HUES48 (cell line): ENCODE measurements at regions not wholly inside any gene's neighbourhood (a gene's known extent, or its start where the extent isn't known, plus 50 kb on each side); places are given as distances from the start of the nearest gene placed in this dataset.

ENCODE experiments used
- H3K27ac ChIP-seq: one replicate; pipeline ENCODE4 v1.7.0; 2013; ENCODE audit warnings: low read depth, low read length, inconsistent platforms
- H3K27me3 ChIP-seq: 2 replicates; pipeline ENCODE4 v1.6.1; 2013; ENCODE audit warnings: mild to moderate bottlenecking, low read length; ENCODE audit not compliant: control insufficient read depth, insufficient read depth
- H3K36me3 ChIP-seq: 2 replicates; pipeline ENCODE4 v1.6.1; 2013; ENCODE audit warnings: low read length; ENCODE audit not compliant: control insufficient read depth, insufficient read depth
- H3K4me1 ChIP-seq: 2 replicates; pipeline ENCODE4 v1.6.1; 2013; ENCODE audit warnings: mild to moderate bottlenecking, low read length; ENCODE audit not compliant: control insufficient read depth, insufficient read depth
- H3K4me3 ChIP-seq: 2 replicates; pipeline ENCODE4 v1.5.1; 2013; ENCODE audit warnings: mild to moderate bottlenecking, low read depth, low read length
- H3K9ac ChIP-seq: 2 replicates; pipeline ENCODE4 v1.6.1; 2013; ENCODE audit warnings: mild to moderate bottlenecking, low read depth, low read length, moderate library complexity
- H3K9me3 ChIP-seq: 2 replicates; pipeline ENCODE4 v1.6.1; 2013; ENCODE audit warnings: low read length; ENCODE audit not compliant: control insufficient read depth, insufficient read depth

DNA sequence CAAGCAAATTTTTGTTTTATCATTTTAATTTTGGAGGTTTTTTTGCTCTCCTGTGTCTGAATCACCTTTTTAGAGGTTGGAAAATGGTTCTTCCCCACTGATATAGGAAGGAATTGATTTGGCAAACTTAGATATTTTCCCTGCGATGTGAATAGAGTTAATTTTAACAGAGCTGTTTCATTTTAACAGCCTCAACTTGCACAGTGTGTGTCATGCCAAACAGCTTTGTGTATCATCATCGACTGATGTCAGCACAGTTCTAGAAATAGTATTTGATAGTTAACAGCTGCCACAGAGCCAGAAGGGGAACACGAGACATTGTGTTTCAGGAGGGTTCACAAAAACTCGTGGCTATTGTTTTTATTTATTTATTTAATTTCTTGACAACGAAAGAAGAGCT lies 243.1 kb upstream of the FOXN3 start:
- Histone ChIP-seq H3K27me3 (no peaks in the 10 kb centered on the region), H3K4me1 (no peaks in the 10 kb centered on the region; the same call in 1 of the 2 replicates), H3K36me3 (no peaks in the 10 kb centered on the region), H3K4me3 (no peak overlapping the region), H3K27ac (no peak overlapping the region), H3K9me3 (peaks cover 9% of the 10 kb centered on the region), H3K9ac (no peak overlapping the region)

DNA sequence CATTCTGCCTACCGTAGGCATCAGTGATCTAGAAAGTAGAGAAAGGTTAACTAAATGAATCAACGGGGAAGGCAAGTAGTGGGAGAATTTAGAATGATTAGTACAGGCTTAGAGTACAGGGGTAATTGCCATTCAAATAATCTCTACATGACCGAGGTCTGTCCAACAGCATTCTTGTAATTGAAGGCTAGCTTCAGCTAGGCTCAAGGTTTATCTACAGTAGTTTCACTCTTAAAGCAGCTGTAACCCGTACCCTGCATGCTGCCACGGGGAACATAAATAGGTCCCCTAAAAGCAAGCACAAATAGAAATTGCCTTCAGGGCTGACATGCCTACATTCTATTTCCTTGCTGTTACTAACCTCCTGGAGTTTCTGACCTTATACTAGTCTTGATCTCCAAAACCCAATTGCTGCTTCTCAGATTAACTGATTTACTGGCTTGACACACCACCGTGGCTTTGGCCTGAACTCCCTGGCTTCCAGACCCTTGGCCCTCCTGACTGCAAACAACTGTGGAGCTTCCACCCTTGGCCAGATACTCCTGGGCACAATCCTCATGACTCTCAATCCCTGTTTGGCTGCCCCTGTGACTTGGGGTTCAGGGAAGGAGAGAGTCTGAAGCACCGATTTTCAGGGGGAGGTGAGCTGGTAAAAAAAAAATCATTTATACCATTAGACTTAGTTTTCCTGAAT lies 242.1 kb upstream of the FOXN3 start:
- H3K36me3 ChIP-seq, result no peaks in the 10 kb centered on the region

DNA sequence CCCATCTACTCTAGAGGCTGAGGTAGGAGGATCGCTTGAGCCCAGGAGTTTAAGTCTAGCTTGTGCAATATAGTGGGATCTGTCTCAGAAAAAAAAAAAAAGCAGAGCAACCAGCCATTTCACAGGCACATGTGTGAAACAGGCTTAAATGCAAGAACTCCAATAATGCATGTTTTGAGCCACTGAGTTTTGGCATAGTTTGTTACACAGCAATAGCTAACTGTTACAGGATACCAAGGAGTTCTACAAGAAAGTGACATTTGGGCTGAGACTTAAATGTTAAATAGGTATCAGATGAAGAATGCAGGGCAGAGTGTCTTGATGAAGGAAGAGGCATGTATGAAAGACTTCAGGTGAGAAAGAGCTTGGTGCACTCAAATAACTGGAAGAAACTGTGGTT lies 240.0 kb upstream of the FOXN3 start:
- H3K9ac ChIP-seq, result no peak overlapping the region

More for the DNA sequence above, 242.1 kb upstream of the FOXN3 start:
- Histone ChIP-seq H3K27me3 (no peaks in the 10 kb centered on the region), H3K4me1 (no peaks in the 10 kb centered on the region; the same call in 1 of the 2 replicates), H3K9ac (no peak overlapping the region), H3K9me3 (peaks cover 6% of the 10 kb centered on the region), H3K4me3 (no peak overlapping the region), H3K27ac (no peak overlapping the region)

DNA sequence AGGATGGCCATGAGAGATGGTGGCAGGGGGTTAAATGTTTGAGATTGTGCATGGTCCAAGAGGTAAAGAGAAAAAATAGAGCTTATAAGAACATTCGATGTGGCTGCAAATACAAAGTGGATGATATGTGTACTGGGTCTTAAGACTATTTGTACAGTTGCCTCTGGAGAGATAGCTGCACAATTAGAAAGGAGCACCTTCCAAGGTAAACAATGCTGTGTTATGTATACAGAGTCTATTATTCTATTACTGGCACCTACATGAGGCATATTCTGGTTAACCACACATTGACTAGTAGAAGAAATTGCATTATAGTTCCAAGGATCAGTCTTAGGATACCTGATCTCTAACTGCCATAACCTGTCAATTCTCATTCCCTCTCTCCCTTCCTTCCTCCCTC lies 238.0 kb upstream of the FOXN3 start:
- no peak overlapping the region for H3K4me3 ChIP-seq
- H3K4me1 ChIP-seq, result peaks cover 6% of the 10 kb centered on the region
- H3K27ac ChIP-seq, result no peak overlapping the region
- H3K9me3 ChIP-seq, result peaks cover 6% of the 10 kb centered on the region
- H3K9ac ChIP-seq, result no peak overlapping the region
- H3K27me3 ChIP-seq, result no peaks in the 10 kb centered on the region
- H3K36me3 ChIP-seq, result no peaks in the 10 kb centered on the region

More for the DNA sequence above, 240.0 kb upstream of the FOXN3 start:
- Histone ChIP-seq H3K27me3 (no peaks in the 10 kb centered on the region), H3K27ac (no peak overlapping the region), H3K9me3 (peaks cover 6% of the 10 kb centered on the region), H3K36me3 (no peaks in the 10 kb centered on the region), H3K4me3 (no peak overlapping the region), H3K4me1 (peaks cover 3% of the 10 kb centered on the region; the same call in 1 of the 2 replicates)

DNA sequence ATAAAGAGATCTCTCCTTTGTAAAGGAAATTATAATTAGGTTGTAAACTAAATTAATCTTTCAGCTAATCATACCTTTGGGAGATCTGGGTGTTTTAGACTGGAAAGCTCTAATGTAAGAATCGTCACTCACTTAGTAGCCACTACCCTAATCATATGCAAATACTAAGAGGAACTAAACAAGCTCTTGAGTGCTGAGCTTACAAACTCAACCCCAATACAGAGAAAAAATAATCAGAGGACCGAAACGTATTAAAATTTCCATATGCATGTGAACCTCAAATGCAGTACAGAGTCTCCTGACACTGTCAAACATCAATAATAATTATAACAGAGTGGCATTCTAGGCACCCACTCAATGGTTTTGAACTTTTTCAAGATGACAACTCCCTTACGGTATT lies 235.3 kb upstream of the FOXN3 start:
- H3K36me3 ChIP-seq, result no peaks in the 10 kb centered on the region
- peaks cover 6% of the 10 kb centered on the region for H3K9me3 ChIP-seq
- no peak overlapping the region for H3K27ac ChIP-seq
- no peak overlapping the region for H3K9ac ChIP-seq
- no peak overlapping the region for H3K4me3 ChIP-seq
- H3K4me1 ChIP-seq, result peaks cover 6% of the 10 kb centered on the region
- no peaks in the 10 kb centered on the region for H3K27me3 ChIP-seq

DNA sequence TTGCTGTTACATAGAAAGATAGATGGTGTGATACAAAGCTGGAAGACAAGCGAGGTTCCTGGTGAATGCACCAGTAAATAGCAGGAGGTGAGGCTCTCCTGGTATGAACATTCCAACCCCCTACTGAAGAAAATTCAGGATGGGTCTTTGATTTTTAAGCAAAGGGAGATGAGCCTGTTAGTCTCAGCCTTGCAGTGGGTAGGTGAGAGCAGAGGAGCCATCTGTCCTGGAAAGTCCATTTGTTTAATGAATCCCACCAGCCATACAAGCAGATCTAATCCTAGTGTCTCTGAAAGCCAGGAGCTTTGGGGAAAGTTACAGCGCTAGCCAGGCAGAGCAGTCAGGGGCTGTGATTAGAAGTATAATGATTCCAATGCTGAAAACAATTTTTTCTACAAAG lies 234.8 kb upstream of the FOXN3 start:
- peaks cover 1% of the 10 kb centered on the region; the same call in 1 of the 2 replicates for H3K9me3 ChIP-seq
- H3K36me3 ChIP-seq, result no peaks in the 10 kb centered on the region
- no peak overlapping the region for H3K27ac ChIP-seq
- H3K9ac ChIP-seq, result no peak overlapping the region
- no peak overlapping the region for H3K4me3 ChIP-seq
- no peaks in the 10 kb centered on the region for H3K27me3 ChIP-seq
- H3K4me1 ChIP-seq, result peaks cover 6% of the 10 kb centered on the region

DNA sequence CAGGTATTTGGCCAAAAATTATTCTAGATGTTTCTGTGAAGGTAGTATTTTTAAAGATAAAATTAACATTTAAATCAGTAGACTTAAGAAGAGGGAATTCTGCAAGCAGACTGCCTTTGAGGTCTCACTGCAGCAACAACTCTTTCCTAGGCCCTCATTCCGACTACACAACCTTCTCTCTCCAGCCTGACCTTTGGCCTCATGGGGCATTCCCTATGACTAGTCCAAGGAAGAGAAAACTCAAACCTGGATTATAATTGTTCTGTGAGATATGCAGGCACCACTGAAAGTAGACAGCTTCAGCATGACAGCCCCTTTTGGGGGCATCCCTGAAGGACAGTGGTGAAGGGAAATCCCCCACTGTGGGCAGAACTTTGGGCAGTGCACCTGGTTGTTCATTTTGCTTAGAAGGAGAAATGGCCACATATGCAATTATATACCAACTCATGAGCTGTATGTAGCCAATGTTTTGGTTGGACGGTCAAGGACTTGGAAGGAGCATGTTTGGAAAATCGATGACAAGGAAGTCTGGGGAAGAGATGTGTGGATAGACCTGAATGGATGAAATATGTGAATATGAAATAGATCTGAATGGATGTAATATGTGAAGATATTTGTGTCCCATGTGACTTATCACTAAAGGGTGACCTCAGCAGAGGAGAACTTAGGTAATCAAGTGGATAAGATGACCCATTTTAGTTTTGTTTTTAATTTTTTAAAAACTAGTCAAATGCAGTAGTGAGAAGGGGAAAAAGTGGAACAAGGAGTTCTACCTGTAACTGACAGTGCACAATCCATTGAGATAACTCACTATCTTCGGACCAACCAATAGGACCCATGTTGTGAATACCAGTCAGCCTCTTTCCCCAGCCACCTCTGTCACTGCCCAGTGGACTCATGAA lies 233.3 kb upstream of the FOXN3 start:
- Histone ChIP-seq H3K9ac (no peak overlapping the region), H3K27ac (no peak overlapping the region), H3K4me1 (peaks cover 6% of the 10 kb centered on the region), H3K36me3 (no peaks in the 10 kb centered on the region), H3K4me3 (no peak overlapping the region), H3K9me3 (no peaks in the 10 kb centered on the region), H3K27me3 (no peaks in the 10 kb centered on the region)

DNA sequence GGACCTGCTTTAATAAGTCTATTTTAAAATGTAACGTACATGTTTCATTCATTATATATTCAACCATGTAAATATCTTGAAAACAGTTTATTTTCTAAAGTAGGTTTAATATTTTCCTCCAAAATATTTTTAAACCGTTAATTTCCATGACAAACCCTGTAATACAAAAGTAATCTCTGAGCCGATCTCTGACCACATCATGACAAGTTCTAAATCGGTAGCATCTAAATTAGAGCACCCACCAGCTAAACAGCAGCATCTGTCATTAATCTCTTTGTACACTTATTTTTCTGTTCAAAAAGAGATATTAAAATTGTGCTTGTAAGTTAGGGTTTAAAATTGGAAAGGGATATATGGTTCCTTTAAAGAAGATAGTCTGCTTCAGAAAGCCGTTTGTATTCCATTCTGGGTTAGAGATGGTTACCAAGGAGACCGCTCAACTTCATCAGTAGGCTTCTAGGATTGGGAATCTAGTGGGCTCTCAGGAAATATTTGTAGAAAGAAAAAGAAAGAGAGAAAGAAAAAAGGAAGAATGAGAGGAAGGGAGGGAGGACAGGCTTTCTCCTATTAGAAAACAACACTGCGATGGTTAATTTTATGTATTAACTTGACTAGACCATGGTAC lies 232.5 kb upstream of the FOXN3 start:
- H3K9me3 ChIP-seq, result no peaks in the 10 kb centered on the region
- H3K36me3 ChIP-seq, result no peaks in the 10 kb centered on the region
- H3K4me3 ChIP-seq, result no peak overlapping the region
- H3K4me1 ChIP-seq, result peaks cover 7% of the 10 kb centered on the region
- no peaks in the 10 kb centered on the region for H3K27me3 ChIP-seq
- H3K27ac ChIP-seq, result no peak overlapping the region
- H3K9ac ChIP-seq, result no peak overlapping the region

DNA sequence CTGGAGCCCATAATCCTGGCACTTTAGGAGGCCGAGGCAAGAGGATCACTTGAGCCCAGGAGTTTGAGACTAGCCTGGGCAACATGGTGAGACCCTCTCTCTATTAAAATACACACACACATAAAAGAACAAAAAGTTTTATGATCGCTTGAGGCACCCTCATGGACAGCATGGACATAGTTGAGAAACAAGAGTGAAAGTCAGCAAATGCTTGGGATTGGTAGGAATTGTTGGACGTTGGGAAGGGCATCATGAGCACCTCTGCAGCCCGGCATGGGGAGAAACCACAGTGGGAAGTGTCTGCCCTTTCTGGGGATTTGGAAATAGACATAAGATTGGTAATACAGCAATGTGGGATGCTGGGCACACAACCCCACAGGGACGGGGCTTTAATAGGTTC lies 231.9 kb upstream of the FOXN3 start:
- no peaks in the 10 kb centered on the region for H3K27me3 ChIP-seq
- no peaks in the 10 kb centered on the region for H3K9me3 ChIP-seq
- H3K9ac ChIP-seq, result no peak overlapping the region
- no peak overlapping the region for H3K4me3 ChIP-seq
- no peak overlapping the region for H3K27ac ChIP-seq
- H3K36me3 ChIP-seq, result no peaks in the 10 kb centered on the region
- peaks cover 11% of the 10 kb centered on the region for H3K4me1 ChIP-seq

DNA sequence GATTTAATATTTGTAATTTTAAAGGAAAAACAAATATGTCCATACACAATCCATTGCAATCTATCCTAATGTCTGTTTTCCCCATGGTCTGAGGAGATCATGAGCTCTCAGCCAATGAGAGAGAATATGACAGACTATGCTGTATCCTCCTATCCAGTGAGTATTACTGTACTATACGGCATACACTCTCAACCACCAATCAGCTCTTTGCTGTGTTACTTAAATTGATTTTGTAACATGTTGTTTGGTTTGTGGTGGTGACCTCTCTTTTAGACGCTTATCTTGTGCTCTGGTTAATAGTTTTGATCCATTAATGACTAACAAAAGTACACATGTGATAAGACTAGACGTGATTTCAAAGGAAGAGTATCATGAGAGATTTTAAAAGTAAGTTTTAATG lies 231.5 kb upstream of the FOXN3 start:
- Histone ChIP-seq H3K36me3 (no peaks in the 10 kb centered on the region), H3K27me3 (no peaks in the 10 kb centered on the region), H3K9ac (no peak overlapping the region), H3K4me1 (peaks cover 11% of the 10 kb centered on the region), H3K9me3 (no peaks in the 10 kb centered on the region), H3K27ac (no peak overlapping the region), H3K4me3 (no peak overlapping the region)

DNA sequence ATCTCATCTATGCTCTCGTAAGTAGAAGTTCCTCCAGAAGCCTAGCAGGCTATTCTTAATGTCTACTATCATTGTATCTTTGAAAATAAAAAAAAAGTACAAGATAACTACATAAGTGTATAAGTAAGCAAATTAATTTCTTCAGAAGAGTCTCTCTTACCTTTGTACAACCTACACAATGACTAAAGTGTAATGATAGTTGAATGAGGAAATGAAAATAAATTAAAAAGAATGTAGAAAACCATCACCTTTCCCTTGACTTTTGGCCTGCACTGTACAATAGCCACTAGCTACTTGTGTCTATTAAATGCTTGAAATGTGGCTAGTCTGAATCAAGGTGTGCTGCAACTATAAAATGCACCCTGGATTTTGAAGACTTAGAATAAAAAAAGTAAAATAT lies 229.9 kb upstream of the FOXN3 start:
- Histone ChIP-seq H3K9ac (no peak overlapping the region), H3K9me3 (no peaks in the 10 kb centered on the region), H3K4me3 (no peak overlapping the region), H3K27me3 (no peaks in the 10 kb centered on the region), H3K27ac (no peak overlapping the region), H3K36me3 (no peaks in the 10 kb centered on the region), H3K4me1 (peaks cover 8% of the 10 kb centered on the region)
